ENCODE measurements at regions not wholly inside any gene's neighbourhood (a gene's known extent, or its start where the extent isn't known, plus 50 kb on each side); places are given as distances from the start of the nearest gene placed in this dataset.
"Not testable (repeated sequence)": the region's sequence is repeated elsewhere in the genome, so short reads cannot be mapped to it uniquely, and the experiment has no call there.

- H3K23ac ChIP-seq (ENCODE audit: low read depth, low read length); H3K56ac ChIP-seq (ENCODE audit: extremely low read depth, insufficient read depth, low read length); H3K4me1 ChIP-seq (ENCODE audit: control insufficient read depth, insufficient read depth, low read length); H4K91ac ChIP-seq (ENCODE audit: insufficient read depth, low read depth, low read length); CTCF ChIA-PET; H4K20me1 ChIP-seq (ENCODE audit: insufficient read depth, low read length); H3K4me3 ChIP-seq (ENCODE audit: insufficient read depth, low read depth, low read length); H3K9me1 ChIP-seq (ENCODE audit: insufficient read depth, low read length); H2BK20ac ChIP-seq (ENCODE audit: low read depth, low read length); POLR2A ChIA-PET (ENCODE audit: unreplicated experiment); H3K14ac ChIP-seq (replicated peaks; ENCODE audit: low read depth, low read length); H2BK120ac ChIP-seq (ENCODE audit: low read depth, low read length); H2AK5ac ChIP-seq (ENCODE audit: low read depth, low read length); H2BK5ac ChIP-seq (ENCODE audit: low read depth, low read length, poor library complexity, severe bottlenecking); H3K18ac ChIP-seq (ENCODE audit: low read depth, low read length); H3K36me3 ChIP-seq (ENCODE audit: control insufficient read depth, insufficient read depth, low read length); intact Hi-C loops (cut with micrococcal nuclease); H3K4me2 ChIP-seq (ENCODE audit: low read depth, low read length); H3K9me3 ChIP-seq (ENCODE audit: control insufficient read depth, insufficient read depth, low read length); H2BK15ac ChIP-seq (ENCODE audit: low read depth, low read length); H3K27ac ChIP-seq (ENCODE audit: insufficient read depth, low read length); H3K9ac ChIP-seq (ENCODE audit: low read depth, low read length); H2AK9ac ChIP-seq (replicated peaks; ENCODE audit: low read depth, low read length, poor library complexity); H2AFZ ChIP-seq (replicated peaks; ENCODE audit: low read length, poor library complexity); H3K79me1 ChIP-seq (ENCODE audit: low read depth in 1 of 2, low read length in 2 of 2); in situ Hi-C loops (cut with MboI; ENCODE audit: low sequenced_read_pairs); H3K27me3 ChIP-seq (ENCODE audit: control insufficient read depth, insufficient read depth, low read length); dilution Hi-C loops (cut with HindIII; ENCODE audit: low sequenced_read_pairs, unreplicated experiment); H4K5ac ChIP-seq (ENCODE audit: low read depth, low read length); H4K8ac ChIP-seq (ENCODE audit: low read depth in 2 of 2, low read length in 2 of 2); H3K4ac ChIP-seq (ENCODE audit: low read depth, low read length); ATAC-seq (ENCODE audit: low read depth); BruUV-seq (replicated peaks): not testable (repeated sequence)
- WGBS, 2 experiments (ENCODE audit: extremely low coverage in 2 of 2, insufficient read length in 1 of 2) = no CpG with 5 or more reads among the region's 3 CpGs
- peak; percentile 57 for DNase-seq
These were observed 54.7 kb upstream of the NBPF15 start for GRCh38 chr1:144516172-144516571.
